ENCODE measurements at regions not wholly inside any gene's neighbourhood (a gene's known extent, or its start where the extent isn't known, plus 50 kb on each side); places are given as distances from the start of the nearest gene placed in this dataset.

- no peaks in the 10 kb centered on the region for H4K20me1 ChIP-seq (ENCODE audit: low read depth, low read length)
- H2AFZ ChIP-seq (ENCODE audit: low read depth, low read length, severe bottlenecking) = no peak overlapping the region
- H3K4me2 ChIP-seq (ENCODE audit: low read depth, low read length, poor library complexity, severe bottlenecking) = no peak overlapping the region
- no peaks in the 10 kb centered on the region for H3K79me2 ChIP-seq (ENCODE audit: insufficient read depth, low read length)
- no peaks in the 10 kb centered on the region for H3K9me2 ChIP-seq (replicated peaks; ENCODE audit: insufficient read depth, low read length)
- no peak overlapping the region for H3K27ac ChIP-seq (ENCODE audit: low read depth, low read length)
- TF ChIP-seq EZH2phosphoT487 (conservative IDR thresholded peaks at IDR 0.05; ENCODE audit: low read length) (no peak), CTCF (IDR thresholded peaks at IDR 0.05; ENCODE audit: insufficient read depth, low read length, poor library complexity, severe bottlenecking) (no peak)
- H3K9ac ChIP-seq (ENCODE audit: low read length) = no peak overlapping the region
- H3K4me3 ChIP-seq (ENCODE audit: insufficient read depth, low read length, poor library complexity, severe bottlenecking) = no peak overlapping the region
- H3K9me3 ChIP-seq (ENCODE audit: insufficient read depth, low read length) = no peaks in the 10 kb centered on the region
- no peaks in the 10 kb centered on the region for H3K36me3 ChIP-seq (ENCODE audit: low read length)
- no peaks in the 10 kb centered on the region for H3K27me3 ChIP-seq (ENCODE audit: low read length)
- no peaks in the 10 kb centered on the region for H3F3A ChIP-seq (ENCODE audit: insufficient read depth)
These were observed 1146.3 kb downstream of the MAT2B start for GRCh38 chr5:164651546-164652275.

DNA sequence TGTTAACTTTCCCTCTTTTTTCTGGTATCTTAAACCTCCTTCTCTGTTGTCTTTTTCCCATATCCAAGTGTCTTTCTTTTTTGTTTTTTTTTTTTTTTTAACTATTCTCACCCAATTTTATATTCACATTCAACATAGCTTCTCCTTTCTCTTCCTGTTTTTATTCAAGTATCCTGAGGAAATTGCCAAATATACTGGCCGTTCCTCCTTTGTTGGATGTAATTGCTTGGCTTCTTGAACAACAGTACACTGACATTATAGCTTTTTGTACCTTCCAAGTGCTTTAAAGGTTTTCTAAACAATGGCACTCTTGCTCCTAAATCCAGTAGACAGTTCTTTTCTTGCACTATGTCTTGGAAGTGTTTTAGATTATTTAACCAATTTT lies 1146.8 kb downstream of the MAT2B start:
- Histone ChIP-seq H3K9me3 (ENCODE audit: insufficient read depth, low read length) (no peaks in the 10 kb centered on the region), H3K79me2 (ENCODE audit: insufficient read depth, low read length) (no peaks in the 10 kb centered on the region), H4K20me1 (ENCODE audit: low read depth, low read length) (no peaks in the 10 kb centered on the region), H3K4me2 (ENCODE audit: low read depth, low read length, poor library complexity, severe bottlenecking) (no peak overlapping the region), H2AFZ (ENCODE audit: low read depth, low read length, severe bottlenecking) (no peak overlapping the region), H3K9me2 (replicated peaks; ENCODE audit: insufficient read depth, low read length) (no peaks in the 10 kb centered on the region), H3K9ac (ENCODE audit: low read length) (no peak overlapping the region), H3F3A (ENCODE audit: insufficient read depth) (no peaks in the 10 kb centered on the region), H3K4me3 (ENCODE audit: insufficient read depth, low read length, poor library complexity, severe bottlenecking) (no peak overlapping the region), H3K27me3 (ENCODE audit: low read length) (no peaks in the 10 kb centered on the region), H3K36me3 (ENCODE audit: low read length) (no peaks in the 10 kb centered on the region), H3K27ac (ENCODE audit: low read depth, low read length) (no peak overlapping the region)
- TF ChIP-seq EZH2phosphoT487 (conservative IDR thresholded peaks at IDR 0.05; ENCODE audit: low read length) (no peak), CTCF (IDR thresholded peaks at IDR 0.05; ENCODE audit: insufficient read depth, low read length, poor library complexity, severe bottlenecking) (no peak)

- Histone ChIP-seq H3F3A (ENCODE audit: insufficient read depth) (no peaks in the 10 kb centered on the region), H3K9me3 (ENCODE audit: insufficient read depth, low read length) (no peaks in the 10 kb centered on the region), H3K9me2 (replicated peaks; ENCODE audit: insufficient read depth, low read length) (no peaks in the 10 kb centered on the region), H3K9ac (ENCODE audit: low read length) (no peak overlapping the region), H4K20me1 (ENCODE audit: low read depth, low read length) (no peaks in the 10 kb centered on the region), H3K27me3 (ENCODE audit: low read length) (no peaks in the 10 kb centered on the region), H3K4me3 (ENCODE audit: insufficient read depth, low read length, poor library complexity, severe bottlenecking) (no peak overlapping the region), H3K27ac (ENCODE audit: low read depth, low read length) (no peak overlapping the region), H3K79me2 (ENCODE audit: insufficient read depth, low read length) (no peaks in the 10 kb centered on the region), H3K36me3 (ENCODE audit: low read length) (no peaks in the 10 kb centered on the region), H3K4me2 (ENCODE audit: low read depth, low read length, poor library complexity, severe bottlenecking) (no peak overlapping the region), H2AFZ (ENCODE audit: low read depth, low read length, severe bottlenecking) (no peak overlapping the region)
- TF ChIP-seq EZH2phosphoT487 (conservative IDR thresholded peaks at IDR 0.05; ENCODE audit: low read length) = no peak
- TF ChIP-seq CTCF (IDR thresholded peaks at IDR 0.05; ENCODE audit: insufficient read depth, low read length, poor library complexity, severe bottlenecking) = no peak
These were observed 1158.0 kb downstream of the MAT2B start for GRCh38 chr5:164663198-164663989.

Data from SU-DHL-6 (cell line).